OCI-LY1 (cell line): ENCODE measurements at regions not wholly inside any gene's neighbourhood (a gene's known extent, or its start where the extent isn't known, plus 50 kb on each side); places are given as distances from the start of the nearest gene placed in this dataset.
"Not testable (repeated sequence)": the region's sequence is repeated elsewhere in the genome, so short reads cannot be mapped to it uniquely, and the experiment has no call there.

Source experiments
- H2AFZ ChIP-seq: fragments of 200-600 bp; sonication (generic), shearing (Covaris generic); 2 replicates; pipeline ENCODE4 v1.6.0; 2014; ENCODE audit warnings: antibody characterized with exemption, mild to moderate bottlenecking, low read length
- H3F3A ChIP-seq: fragments of 200-600 bp; sonication (generic), shearing (Covaris generic); 2 replicates; pipeline ENCODE4 v1.6.0; 2014; ENCODE audit warnings: mild to moderate bottlenecking, antibody characterized with exemption, low read length, moderate library complexity; ENCODE audit not compliant: insufficient read depth
- H3K27ac ChIP-seq: fragments of 200-600 bp; sonication (generic); 2 replicates; pipeline ENCODE4 v1.5.1; 2014; ENCODE audit warnings: low read length, mixed run types, mild to moderate bottlenecking, low read depth; ENCODE audit not compliant: poor library complexity, severe bottlenecking
- H3K27me3 ChIP-seq: fragments of 200-600 bp; sonication (generic); 2 replicates; pipeline ENCODE4 v1.6.0; 2014; ENCODE audit warnings: antibody characterized with exemption, mild to moderate bottlenecking, low read length, moderate library complexity; ENCODE audit not compliant: insufficient read depth
- H3K36me3 ChIP-seq: fragments of 200-600 bp; sonication (generic); 2 replicates; pipeline ENCODE4 v1.6.1; 2014; ENCODE audit warnings: mild to moderate bottlenecking, antibody characterized with exemption, low read length, moderate library complexity, mixed read lengths; ENCODE audit not compliant: insufficient read depth
- H3K4me1 ChIP-seq: fragments of 200-600 bp; sonication (generic); 2 replicates; pipeline ENCODE4 v1.5.1; 2014; ENCODE audit warnings: mild to moderate bottlenecking, low read length, moderate library complexity; ENCODE audit not compliant: insufficient read depth, severe bottlenecking
- H3K4me2 ChIP-seq: fragments of 200-600 bp; sonication (generic), shearing (Covaris generic); 2 replicates; pipeline ENCODE4 v1.6.1; 2014; ENCODE audit warnings: low read length
- H3K4me3 ChIP-seq: fragments of 200-600 bp; sonication (generic); 2 replicates; pipeline ENCODE4 v1.5.1; 2014; ENCODE audit warnings: low read length, low read depth, mild to moderate bottlenecking, mixed read lengths; ENCODE audit not compliant: poor library complexity, severe bottlenecking
- H3K79me2 ChIP-seq: fragments of 200-600 bp; shearing (Covaris generic); 2 replicates; pipeline ENCODE4 v1.6.1; 2016; ENCODE audit warnings: mixed run types, low read length, mixed read lengths; ENCODE audit not compliant: insufficient read depth
- H3K9ac ChIP-seq: fragments of 200-600 bp; sonication (generic), shearing (Covaris generic); 2 replicates; pipeline ENCODE4 v1.6.1; 2014; ENCODE audit warnings: mild to moderate bottlenecking, low read length, mixed read lengths
- H3K9me2 ChIP-seq: fragments of 200-600 bp; sonication (generic), shearing (Covaris generic); 2 replicates; pipeline ENCODE4 v1.6.1; 2014; ENCODE audit warnings: low read depth, mild to moderate bottlenecking, low read length, mixed read lengths
- H3K9me3 ChIP-seq: fragments of 200-600 bp; shearing (Covaris generic); 2 replicates; pipeline ENCODE4 v1.6.1; 2014; ENCODE audit warnings: low read length, mixed read lengths
- H4K20me1 ChIP-seq: fragments of 200-600 bp; sonication (generic), shearing (Covaris generic); 2 replicates; pipeline ENCODE4 v1.6.0; 2016; ENCODE audit warnings: mild to moderate bottlenecking, low read length; ENCODE audit not compliant: insufficient read depth
- CTCF ChIP-seq: fragments of 200-600 bp; sonication (generic), shearing (Covaris generic); IDR thresholded peaks from 2 replicates; pipeline ENCODE4 v1.5.1; 2017; ENCODE audit warnings: mild to moderate bottlenecking, antibody characterized with exemption, low read length, moderate library complexity, mixed read lengths
- EZH2 ChIP-seq: fragments of 200-600 bp; sonication (generic), shearing (Covaris generic); IDR thresholded peaks from 2 replicates; pipeline ENCODE4 v1.8.0; 2017; ENCODE audit warnings: borderline replicate concordance, mixed run types, mild to moderate bottlenecking, antibody characterized with exemption, low read length, moderate library complexity, mixed read lengths

- Histone ChIP-seq H3K36me3 (no peaks in the 10 kb centered on the region), H3K27ac (no peak overlapping the region), H3F3A (no peaks in the 10 kb centered on the region), H3K9me2 (no peaks in the 10 kb centered on the region), H2AFZ (no peak overlapping the region), H3K9me3 (no peaks in the 10 kb centered on the region), H3K9ac (no peak overlapping the region), H3K4me3 (no peak overlapping the region), H4K20me1 (no peaks in the 10 kb centered on the region), H3K79me2 (no peaks in the 10 kb centered on the region), H3K4me1 (no peaks in the 10 kb centered on the region), H3K27me3 (no peaks in the 10 kb centered on the region), H3K4me2 (no peak overlapping the region)
- TF ChIP-seq EZH2 (no peak), CTCF (no peak)
Observed at GRCh38 chr19:32068793-32069192, 276.6 kb upstream of the ZNF507 start.

- Histone ChIP-seq H3K36me3 (no peaks in the 10 kb centered on the region), H3K27me3 (no peaks in the 10 kb centered on the region), H3K4me3 (no peak overlapping the region), H3F3A (no peaks in the 10 kb centered on the region), H4K20me1 (no peaks in the 10 kb centered on the region), H3K9me3 (no peaks in the 10 kb centered on the region), H2AFZ (no peak overlapping the region), H3K79me2 (no peaks in the 10 kb centered on the region), H3K27ac (no peak overlapping the region), H3K9ac (no peak overlapping the region), H3K4me2 (no peak overlapping the region), H3K4me1 (no peaks in the 10 kb centered on the region), H3K9me2 (no peaks in the 10 kb centered on the region)
- no peak for TF ChIP-seq EZH2
- no peak for TF ChIP-seq CTCF
Observed at GRCh38 chr19:32070101-32070500, 275.3 kb upstream of the ZNF507 start.

- no peak overlapping the region for H2AFZ ChIP-seq
- H3K9me2 ChIP-seq: no peaks in the 10 kb centered on the region
- H3K9ac ChIP-seq: no peak overlapping the region
- no peaks in the 10 kb centered on the region for H3K9me3 ChIP-seq
- no peaks in the 10 kb centered on the region for H4K20me1 ChIP-seq
- H3F3A ChIP-seq: no peaks in the 10 kb centered on the region
- no peak overlapping the region for H3K4me2 ChIP-seq
- H3K4me1 ChIP-seq: no peaks in the 10 kb centered on the region
- no peaks in the 10 kb centered on the region for H3K79me2 ChIP-seq
- no peak overlapping the region for H3K27ac ChIP-seq
- H3K36me3 ChIP-seq: no peaks in the 10 kb centered on the region
- TF ChIP-seq CTCF (no peak), EZH2 (no peak)
- no peaks in the 10 kb centered on the region for H3K27me3 ChIP-seq
- no peak overlapping the region for H3K4me3 ChIP-seq
Observed at GRCh38 chr19:32082028-32082427, 263.4 kb upstream of the ZNF507 start.

- H2AFZ ChIP-seq, H3K9me3 ChIP-seq, H3F3A ChIP-seq, H3K9ac ChIP-seq, H3K36me3 ChIP-seq, H3K4me3 ChIP-seq, H3K27ac ChIP-seq, H3K4me1 ChIP-seq, H4K20me1 ChIP-seq, H3K9me2 ChIP-seq, H3K4me2 ChIP-seq, H3K79me2 ChIP-seq, H3K27me3 ChIP-seq: not testable (repeated sequence)
Observed at GRCh38 chr19:32084756-32085363, 260.6 kb upstream of the ZNF507 start.
